OCI-LY1 (cell line): ENCODE measurements at regions not wholly inside any gene's neighbourhood (a gene's known extent, or its start where the extent isn't known, plus 50 kb on each side); places are given as distances from the start of the nearest gene placed in this dataset.

ENCODE experiments used
- H2AFZ ChIP-seq: fragments of 200-600 bp; sonication (generic), shearing (Covaris generic); 2 replicates; pipeline ENCODE4 v1.6.0; 2014; ENCODE audit warnings: antibody characterized with exemption, mild to moderate bottlenecking, low read length
- H3F3A ChIP-seq: fragments of 200-600 bp; sonication (generic), shearing (Covaris generic); 2 replicates; pipeline ENCODE4 v1.6.0; 2014; ENCODE audit warnings: mild to moderate bottlenecking, antibody characterized with exemption, low read length, moderate library complexity; ENCODE audit not compliant: insufficient read depth
- H3K27ac ChIP-seq: fragments of 200-600 bp; sonication (generic); 2 replicates; pipeline ENCODE4 v1.5.1; 2014; ENCODE audit warnings: low read length, mixed run types, mild to moderate bottlenecking, low read depth; ENCODE audit not compliant: poor library complexity, severe bottlenecking
- H3K27me3 ChIP-seq: fragments of 200-600 bp; sonication (generic); 2 replicates; pipeline ENCODE4 v1.6.0; 2014; ENCODE audit warnings: antibody characterized with exemption, mild to moderate bottlenecking, low read length, moderate library complexity; ENCODE audit not compliant: insufficient read depth
- H3K36me3 ChIP-seq: fragments of 200-600 bp; sonication (generic); 2 replicates; pipeline ENCODE4 v1.6.1; 2014; ENCODE audit warnings: mild to moderate bottlenecking, antibody characterized with exemption, low read length, moderate library complexity, mixed read lengths; ENCODE audit not compliant: insufficient read depth
- H3K4me1 ChIP-seq: fragments of 200-600 bp; sonication (generic); 2 replicates; pipeline ENCODE4 v1.5.1; 2014; ENCODE audit warnings: mild to moderate bottlenecking, low read length, moderate library complexity; ENCODE audit not compliant: insufficient read depth, severe bottlenecking
- H3K4me2 ChIP-seq: fragments of 200-600 bp; sonication (generic), shearing (Covaris generic); 2 replicates; pipeline ENCODE4 v1.6.1; 2014; ENCODE audit warnings: low read length
- H3K4me3 ChIP-seq: fragments of 200-600 bp; sonication (generic); 2 replicates; pipeline ENCODE4 v1.5.1; 2014; ENCODE audit warnings: low read length, low read depth, mild to moderate bottlenecking, mixed read lengths; ENCODE audit not compliant: poor library complexity, severe bottlenecking
- H3K79me2 ChIP-seq: fragments of 200-600 bp; shearing (Covaris generic); 2 replicates; pipeline ENCODE4 v1.6.1; 2016; ENCODE audit warnings: mixed run types, low read length, mixed read lengths; ENCODE audit not compliant: insufficient read depth
- H3K9ac ChIP-seq: fragments of 200-600 bp; sonication (generic), shearing (Covaris generic); 2 replicates; pipeline ENCODE4 v1.6.1; 2014; ENCODE audit warnings: mild to moderate bottlenecking, low read length, mixed read lengths
- H3K9me2 ChIP-seq: fragments of 200-600 bp; sonication (generic), shearing (Covaris generic); 2 replicates; pipeline ENCODE4 v1.6.1; 2014; ENCODE audit warnings: low read depth, mild to moderate bottlenecking, low read length, mixed read lengths
- H3K9me3 ChIP-seq: fragments of 200-600 bp; shearing (Covaris generic); 2 replicates; pipeline ENCODE4 v1.6.1; 2014; ENCODE audit warnings: low read length, mixed read lengths
- H4K20me1 ChIP-seq: fragments of 200-600 bp; sonication (generic), shearing (Covaris generic); 2 replicates; pipeline ENCODE4 v1.6.0; 2016; ENCODE audit warnings: mild to moderate bottlenecking, low read length; ENCODE audit not compliant: insufficient read depth
- EZH2 ChIP-seq: fragments of 200-600 bp; sonication (generic), shearing (Covaris generic); IDR thresholded peaks from 2 replicates; pipeline ENCODE4 v1.8.0; 2017; ENCODE audit warnings: borderline replicate concordance, mixed run types, mild to moderate bottlenecking, antibody characterized with exemption, low read length, moderate library complexity, mixed read lengths
- TF ChIP-seq, protein P1 (sequence below): fragments of 200-600 bp; sonication (generic), shearing (Covaris generic); IDR thresholded peaks from 2 replicates; pipeline ENCODE4 v1.5.1; 2017; ENCODE audit warnings: mild to moderate bottlenecking, antibody characterized with exemption, low read length, moderate library complexity, mixed read lengths

DNA sequence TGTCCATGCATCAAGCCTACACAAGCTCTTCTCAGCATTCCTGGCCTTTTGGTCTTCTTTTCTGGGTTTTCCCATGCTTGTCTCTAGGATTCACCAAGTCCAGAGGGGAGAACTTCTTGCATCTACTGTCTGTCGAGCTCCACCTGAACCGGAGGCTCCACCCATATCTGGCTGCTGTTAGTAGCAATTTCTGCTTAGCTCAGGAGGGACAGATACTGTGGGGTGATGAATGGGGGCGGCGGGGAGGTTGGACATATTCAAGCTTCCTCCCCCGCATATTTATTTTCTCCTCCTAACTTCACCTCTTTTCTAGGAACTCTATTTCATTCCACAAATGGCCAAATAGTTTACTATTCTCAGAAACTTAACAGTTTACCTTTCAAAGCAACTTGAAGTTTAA lies 163.5 kb downstream of the PTH2R start:
- no peak overlapping the region for H3K27ac ChIP-seq
- H3K9me3 ChIP-seq, result no peaks in the 10 kb centered on the region
- H3K9me2 ChIP-seq, result no peaks in the 10 kb centered on the region
- no peak overlapping the region for H3K4me3 ChIP-seq
- TF ChIP-seq EZH2, result no peak
- TF ChIP-seq, protein P1, sequence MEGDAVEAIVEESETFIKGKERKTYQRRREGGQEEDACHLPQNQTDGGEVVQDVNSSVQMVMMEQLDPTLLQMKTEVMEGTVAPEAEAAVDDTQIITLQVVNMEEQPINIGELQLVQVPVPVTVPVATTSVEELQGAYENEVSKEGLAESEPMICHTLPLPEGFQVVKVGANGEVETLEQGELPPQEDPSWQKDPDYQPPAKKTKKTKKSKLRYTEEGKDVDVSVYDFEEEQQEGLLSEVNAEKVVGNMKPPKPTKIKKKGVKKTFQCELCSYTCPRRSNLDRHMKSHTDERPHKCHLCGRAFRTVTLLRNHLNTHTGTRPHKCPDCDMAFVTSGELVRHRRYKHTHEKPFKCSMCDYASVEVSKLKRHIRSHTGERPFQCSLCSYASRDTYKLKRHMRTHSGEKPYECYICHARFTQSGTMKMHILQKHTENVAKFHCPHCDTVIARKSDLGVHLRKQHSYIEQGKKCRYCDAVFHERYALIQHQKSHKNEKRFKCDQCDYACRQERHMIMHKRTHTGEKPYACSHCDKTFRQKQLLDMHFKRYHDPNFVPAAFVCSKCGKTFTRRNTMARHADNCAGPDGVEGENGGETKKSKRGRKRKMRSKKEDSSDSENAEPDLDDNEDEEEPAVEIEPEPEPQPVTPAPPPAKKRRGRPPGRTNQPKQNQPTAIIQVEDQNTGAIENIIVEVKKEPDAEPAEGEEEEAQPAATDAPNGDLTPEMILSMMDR, result no peak
- H3K4me2 ChIP-seq, result no peak overlapping the region
- H3K36me3 ChIP-seq, result no peaks in the 10 kb centered on the region
- no peaks in the 10 kb centered on the region for H3K4me1 ChIP-seq
- no peaks in the 10 kb centered on the region for H3K79me2 ChIP-seq
- H3K9ac ChIP-seq, result no peak overlapping the region
- no peaks in the 10 kb centered on the region for H3F3A ChIP-seq
- no peak overlapping the region for H2AFZ ChIP-seq
- no peaks in the 10 kb centered on the region for H4K20me1 ChIP-seq
- no peaks in the 10 kb centered on the region for H3K27me3 ChIP-seq

DNA sequence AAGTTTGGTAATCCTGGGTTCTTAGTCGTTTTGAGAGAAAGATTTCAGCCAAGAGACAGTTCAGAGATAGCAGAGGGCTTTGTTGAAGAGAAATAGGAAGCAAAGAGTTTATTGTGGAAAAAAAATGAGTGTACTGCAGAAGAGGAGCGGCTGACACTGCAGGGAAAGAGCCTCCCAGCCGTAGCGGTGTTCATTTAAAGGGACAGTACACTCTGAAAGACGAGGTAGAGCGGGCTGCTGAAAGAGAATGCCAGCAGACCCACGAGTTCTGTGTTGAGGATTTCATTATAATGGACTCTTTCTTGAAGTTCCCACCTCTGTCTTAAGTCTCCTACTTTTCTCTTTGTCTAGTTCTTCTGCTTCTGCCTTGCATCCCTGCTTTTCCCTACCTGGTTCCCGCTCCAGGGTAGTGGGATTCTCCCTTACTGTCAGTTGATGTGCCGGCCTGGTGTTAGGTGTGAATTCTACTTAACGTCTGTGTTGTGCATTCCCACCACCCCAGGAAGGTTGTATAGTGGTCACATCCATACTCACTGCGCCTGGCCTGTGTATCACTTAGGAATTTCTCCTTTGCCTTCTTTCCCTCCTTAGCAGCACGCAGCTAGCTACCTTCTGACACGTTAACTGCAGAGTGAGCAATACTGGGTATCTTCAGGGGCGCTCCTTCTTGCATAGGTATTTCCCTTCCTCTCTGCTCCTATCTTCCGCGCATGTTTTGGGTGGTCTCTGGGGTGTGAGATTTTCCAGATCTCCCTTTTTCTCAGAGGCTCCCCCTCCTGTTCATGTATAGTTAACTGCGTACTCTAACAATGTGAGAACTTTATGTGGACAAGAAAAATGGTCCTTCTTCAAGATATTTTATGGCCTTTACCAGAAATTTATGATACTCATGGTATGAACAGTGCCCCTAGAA lies 164.5 kb downstream of the PTH2R start:
- H3K9me2 ChIP-seq, result no peaks in the 10 kb centered on the region
- H3K9me3 ChIP-seq, result no peaks in the 10 kb centered on the region
- H3K4me3 ChIP-seq, result no peak overlapping the region
- H3F3A ChIP-seq, result no peaks in the 10 kb centered on the region
- no peak overlapping the region for H3K27ac ChIP-seq
- TF ChIP-seq, protein P1, result peak; percentile 13; the same call in 1 of the 2 replicates
- TF ChIP-seq EZH2, result no peak
- no peaks in the 10 kb centered on the region for H4K20me1 ChIP-seq
- no peaks in the 10 kb centered on the region for H3K36me3 ChIP-seq
- no peaks in the 10 kb centered on the region for H3K27me3 ChIP-seq
- no peak overlapping the region for H3K9ac ChIP-seq
- H3K79me2 ChIP-seq, result no peaks in the 10 kb centered on the region
- no peaks in the 10 kb centered on the region for H3K4me1 ChIP-seq
- no peak overlapping the region for H2AFZ ChIP-seq
- no peak overlapping the region for H3K4me2 ChIP-seq

GRCh38 chr2:208571764-208572131 lies 165.2 kb downstream of the PTH2R start:
- H3K4me1 ChIP-seq, result no peaks in the 10 kb centered on the region

More at GRCh38 chr2:208571764-208572131, 165.2 kb downstream of the PTH2R start:
- no peaks in the 10 kb centered on the region for H3K27me3 ChIP-seq
- H3K27ac ChIP-seq, result no peak overlapping the region
- no peak overlapping the region for H3K4me3 ChIP-seq
- no peaks in the 10 kb centered on the region for H3K79me2 ChIP-seq
- no peaks in the 10 kb centered on the region for H4K20me1 ChIP-seq
- no peak overlapping the region for H3K4me2 ChIP-seq
- no peaks in the 10 kb centered on the region for H3K9me2 ChIP-seq
- TF ChIP-seq, protein P1, result no peak; the same call in 1 of the 2 replicates
- TF ChIP-seq EZH2, result no peak
- H3K9me3 ChIP-seq, result no peaks in the 10 kb centered on the region
- no peak overlapping the region for H2AFZ ChIP-seq
- H3F3A ChIP-seq, result no peaks in the 10 kb centered on the region
- no peak overlapping the region for H3K9ac ChIP-seq
- no peaks in the 10 kb centered on the region for H3K36me3 ChIP-seq
